SJCRH30 (cell line): ENCODE measurements at regions not wholly inside any gene's neighbourhood (a gene's known extent, or its start where the extent isn't known, plus 50 kb on each side); places are given as distances from the start of the nearest gene placed in this dataset.

Experiments
- DNase-seq, 2 experiments: peaks; one replicate each; pipeline ENCODE4 v3.0.0-alpha.2; 2015 to 2020
- H3K27ac ChIP-seq: fragments of 250-450 bp; sonication (Bioruptor Pico); 2 replicates; pipeline ENCODE4 v1.5.1; 2020; ENCODE audit warnings: mild to moderate bottlenecking, moderate library complexity
- H3K27me3 ChIP-seq: fragments of 250-450 bp; sonication (Bioruptor Pico); 2 replicates; pipeline ENCODE4 v1.5.1; 2020; ENCODE audit warnings: mild to moderate bottlenecking, moderate library complexity
- H3K36me3 ChIP-seq: fragments of 250-450 bp; sonication (Bioruptor Pico); 2 replicates; pipeline ENCODE4 v1.5.1; 2020; ENCODE audit warnings: mild to moderate bottlenecking, moderate library complexity
- H3K4me1 ChIP-seq: fragments of 250-450 bp; sonication (Bioruptor Pico); 2 replicates; pipeline ENCODE4 v1.5.1; 2020; ENCODE audit warnings: mild to moderate bottlenecking, moderate library complexity
- H3K4me3 ChIP-seq: fragments of 250-450 bp; sonication (Bioruptor Pico); 2 replicates; pipeline ENCODE4 v1.5.1; 2020; ENCODE audit warnings: mild to moderate bottlenecking, moderate library complexity
- H3K9me3 ChIP-seq: fragments of 250-450 bp; sonication (Bioruptor Pico); replicated peaks from 2 replicates; pipeline ENCODE4 v1.5.1; 2020; ENCODE audit warnings: mild to moderate bottlenecking, moderate library complexity

DNA sequence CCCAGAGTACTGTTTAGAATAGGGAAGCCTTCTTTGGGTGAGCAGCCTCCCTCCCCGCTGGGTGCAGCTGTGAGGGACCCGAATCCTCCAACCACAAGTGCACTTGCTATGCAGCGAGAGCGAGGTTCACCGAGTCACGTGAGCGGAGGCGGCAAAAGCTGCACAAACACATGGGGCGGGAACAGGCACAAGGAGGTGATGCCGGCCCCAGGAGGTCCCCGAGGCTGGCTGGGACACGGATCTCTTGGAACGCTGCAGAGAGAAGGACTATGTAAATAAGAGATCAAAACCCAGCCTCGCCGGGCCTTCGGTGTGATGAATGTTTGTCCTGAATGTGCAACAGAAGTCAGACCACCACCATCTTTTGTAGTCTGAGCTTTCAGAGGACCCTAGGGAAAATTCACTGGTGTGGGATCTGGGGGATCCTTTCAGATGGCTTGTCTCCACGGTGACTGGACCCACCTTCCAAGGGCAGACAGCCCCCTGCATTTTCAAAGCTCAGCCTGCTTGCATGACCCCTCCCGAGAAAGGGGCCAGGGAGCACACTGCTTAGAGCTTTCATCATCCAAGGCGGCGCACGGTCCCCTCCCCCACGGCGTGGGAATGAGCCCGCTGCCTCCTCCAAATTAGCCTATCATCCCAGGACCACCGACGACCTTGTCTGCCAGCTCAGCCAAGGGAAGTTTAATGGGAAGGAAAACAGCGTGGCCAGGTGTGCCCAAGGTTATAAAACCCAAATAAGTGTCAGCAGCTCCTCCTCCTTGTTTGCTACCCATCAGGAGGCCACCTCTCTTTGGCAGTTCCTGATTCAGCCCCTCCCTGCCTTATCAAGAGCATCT, 327.7 kb downstream of the CXCL12 start:
- no peaks in the 10 kb centered on the region for H3K27me3 ChIP-seq
- no peaks in the 10 kb centered on the region for H3K9me3 ChIP-seq
- H3K4me1 ChIP-seq: no peaks in the 10 kb centered on the region
- no peak for DNase-seq
- H3K4me3 ChIP-seq: no peak overlapping the region
- H3K36me3 ChIP-seq: no peaks in the 10 kb centered on the region
- no peak overlapping the region for H3K27ac ChIP-seq

DNA sequence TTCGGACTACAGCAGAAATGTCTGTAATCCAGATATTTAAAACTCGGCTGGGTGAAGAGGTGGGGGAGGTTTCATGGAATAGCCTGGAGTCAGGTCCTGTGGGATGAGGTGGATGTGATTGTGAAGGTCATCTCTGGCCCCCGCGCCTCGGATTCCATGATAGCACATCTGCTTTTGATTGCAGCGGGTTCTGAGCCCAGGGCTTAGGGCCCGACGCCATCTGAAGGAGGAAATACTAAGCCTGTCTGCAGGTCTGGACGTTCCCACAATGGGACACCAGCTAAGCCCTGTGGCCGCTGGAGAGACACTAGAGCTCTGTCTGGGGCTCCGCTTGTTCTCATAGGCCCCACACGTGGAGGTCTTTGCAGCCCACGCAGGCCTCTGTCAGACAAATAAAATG, 328.7 kb downstream of the CXCL12 start:
- H3K36me3 ChIP-seq: no peaks in the 10 kb centered on the region
- H3K4me1 ChIP-seq: no peaks in the 10 kb centered on the region
- H3K27ac ChIP-seq: no peak overlapping the region
- H3K4me3 ChIP-seq: no peak overlapping the region
- H3K27me3 ChIP-seq: no peaks in the 10 kb centered on the region
- no peaks in the 10 kb centered on the region for H3K9me3 ChIP-seq
- no peak for DNase-seq

DNA sequence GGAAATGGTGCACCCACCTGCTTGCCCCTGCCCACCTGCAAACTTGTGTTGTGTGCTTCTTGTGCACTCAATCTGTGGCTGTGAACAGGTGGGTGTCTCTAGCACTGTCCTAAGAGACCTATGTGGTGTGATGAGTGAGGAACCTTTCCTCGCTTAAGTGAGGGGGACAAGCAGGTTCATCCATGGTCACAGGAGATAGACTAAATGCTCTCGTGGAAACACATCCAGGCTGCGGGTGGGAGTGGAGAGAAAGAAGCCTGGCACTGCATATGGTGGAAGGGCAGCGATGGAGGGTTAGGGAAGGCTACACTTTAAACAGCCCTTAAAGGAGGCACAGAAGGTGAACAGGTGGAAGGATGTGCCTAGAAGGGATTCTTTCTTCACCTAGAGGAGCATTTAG, 330.9 kb downstream of the CXCL12 start:
- DNase-seq: no peak
- no peaks in the 10 kb centered on the region for H3K9me3 ChIP-seq
- no peaks in the 10 kb centered on the region for H3K27me3 ChIP-seq
- no peaks in the 10 kb centered on the region for H3K36me3 ChIP-seq
- no peak overlapping the region for H3K4me3 ChIP-seq
- H3K4me1 ChIP-seq: no peaks in the 10 kb centered on the region
- H3K27ac ChIP-seq: no peak overlapping the region

DNA sequence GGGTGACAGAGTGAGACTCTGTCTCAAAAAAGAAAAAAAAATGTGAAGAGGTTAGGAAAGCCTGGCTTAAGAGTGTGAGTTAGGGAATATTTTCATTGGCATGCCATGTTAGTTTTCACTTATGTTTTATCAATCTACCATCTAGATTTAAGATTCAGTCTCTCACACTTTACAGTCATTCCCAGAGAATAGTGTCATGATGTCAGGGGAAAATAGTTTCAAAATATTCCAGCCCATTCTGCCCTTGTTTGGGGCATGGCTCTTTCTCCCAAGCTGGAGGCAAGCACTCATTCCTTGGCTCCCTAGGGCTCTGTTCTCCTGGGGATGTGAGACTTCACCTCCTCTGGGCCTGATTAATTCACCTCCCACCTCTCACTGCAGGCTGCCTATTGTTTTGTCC, 331.5 kb downstream of the CXCL12 start:
- H3K27ac ChIP-seq: no peak overlapping the region

DNA sequence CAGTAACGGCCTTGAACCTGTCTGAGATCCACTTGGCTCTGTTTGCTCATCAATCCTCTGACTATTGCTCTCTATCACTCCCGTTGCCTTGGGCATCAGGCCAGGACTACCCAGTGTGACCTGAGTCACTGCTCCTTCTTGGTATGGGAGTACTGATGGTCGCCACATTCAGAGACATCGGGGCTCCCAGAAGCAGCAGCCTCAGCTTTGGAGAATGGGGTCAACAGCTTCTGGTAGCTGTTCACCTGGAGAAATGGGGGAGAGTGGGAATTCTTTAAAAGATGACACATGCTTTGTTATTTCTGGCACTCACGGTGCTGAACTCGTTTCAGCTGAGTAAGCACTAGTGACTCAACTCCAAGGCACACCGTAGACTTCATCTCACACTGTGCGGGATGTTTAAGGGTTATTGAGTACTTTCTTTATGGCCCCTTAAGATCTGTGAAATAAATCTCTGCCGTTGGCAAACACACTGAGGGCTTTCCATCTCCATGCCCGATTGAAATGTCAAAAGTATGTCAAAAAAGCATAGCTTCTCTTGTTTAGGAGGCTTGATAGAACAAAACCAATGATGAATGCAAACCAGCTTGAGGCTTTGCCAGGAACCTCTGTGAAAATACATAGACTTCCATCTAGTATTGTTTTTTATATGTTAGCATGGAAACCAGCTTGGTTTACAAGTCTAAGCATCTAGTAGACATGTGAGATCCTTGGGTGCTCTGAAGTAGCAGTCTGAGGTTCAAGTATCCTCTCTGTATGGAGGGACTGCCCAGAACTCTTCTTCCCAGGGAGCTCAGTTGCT, 333.1 kb downstream of the CXCL12 start:
- Histone ChIP-seq H3K4me3 (no peak overlapping the region), H3K9me3 (no peaks in the 10 kb centered on the region), H3K4me1 (no peaks in the 10 kb centered on the region), H3K27me3 (no peaks in the 10 kb centered on the region), H3K27ac (no peak overlapping the region), H3K36me3 (no peaks in the 10 kb centered on the region)
- DNase-seq: no peak

More for the DNA sequence above, 331.5 kb downstream of the CXCL12 start:
- DNase-seq: no peak
- H3K9me3 ChIP-seq: no peaks in the 10 kb centered on the region
- no peak overlapping the region for H3K4me3 ChIP-seq
- H3K36me3 ChIP-seq: no peaks in the 10 kb centered on the region
- H3K4me1 ChIP-seq: no peaks in the 10 kb centered on the region
- H3K27me3 ChIP-seq: no peaks in the 10 kb centered on the region

DNA sequence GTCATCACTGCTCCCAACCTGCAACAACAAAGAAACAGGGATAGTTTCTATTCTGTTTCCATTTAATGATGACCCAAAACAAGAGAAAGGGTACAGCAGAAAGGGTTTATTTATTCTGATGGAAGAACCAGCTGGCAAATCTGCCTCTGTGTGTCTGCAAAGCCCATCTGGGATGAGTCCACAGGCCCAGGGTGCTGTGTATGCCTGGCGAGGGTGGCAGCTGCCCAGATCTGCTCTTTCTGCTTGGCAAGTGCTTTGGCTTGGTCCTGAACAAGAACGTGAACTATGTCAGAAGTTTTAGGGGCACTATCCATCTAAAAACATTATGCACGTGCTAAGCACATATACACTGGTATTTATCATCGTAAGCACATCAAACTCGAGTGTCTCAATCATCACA, 333.8 kb downstream of the CXCL12 start:
- no peak for DNase-seq
- Histone ChIP-seq H3K4me1 (no peaks in the 10 kb centered on the region), H3K36me3 (no peaks in the 10 kb centered on the region), H3K27me3 (no peaks in the 10 kb centered on the region), H3K9me3 (no peaks in the 10 kb centered on the region), H3K4me3 (no peak overlapping the region), H3K27ac (no peak overlapping the region)

DNA sequence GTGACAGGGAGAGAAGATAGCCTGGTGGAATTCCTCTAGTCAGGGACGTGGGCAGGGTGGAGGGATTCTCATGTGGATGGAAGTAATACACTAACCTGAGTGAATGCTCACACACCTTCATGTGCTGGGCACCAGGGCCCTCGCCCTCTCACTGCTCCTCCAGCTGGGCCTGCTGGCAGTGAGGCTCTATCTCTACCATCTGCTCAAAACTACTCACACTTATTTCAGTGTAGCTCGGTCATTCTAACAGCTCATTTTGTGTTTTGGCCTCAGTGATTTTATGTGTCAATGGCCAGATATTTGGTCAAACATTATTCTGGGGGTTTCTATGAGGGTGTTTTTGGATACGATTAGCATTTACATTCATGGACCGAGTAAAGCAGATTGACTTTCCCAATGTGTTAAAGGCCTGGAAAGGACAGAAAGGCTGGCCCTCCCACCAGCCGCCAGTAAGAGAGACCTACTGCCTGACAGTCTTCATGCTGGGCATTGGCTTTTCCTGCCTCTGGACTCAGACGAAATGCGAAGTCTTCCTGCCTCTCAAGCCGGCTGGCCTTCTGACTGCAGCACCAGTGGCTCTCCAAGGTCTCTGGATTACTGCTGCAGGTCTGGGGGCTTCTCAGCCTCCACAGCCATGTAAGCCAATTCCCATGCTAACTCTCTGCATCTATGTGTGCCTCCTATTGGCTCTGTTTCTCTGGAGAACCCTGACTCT, 335.4 kb downstream of the CXCL12 start:
- DNase-seq: no peak
- Histone ChIP-seq H3K27me3 (no peaks in the 10 kb centered on the region), H3K36me3 (no peaks in the 10 kb centered on the region), H3K4me1 (no peaks in the 10 kb centered on the region), H3K9me3 (no peaks in the 10 kb centered on the region), H3K27ac (no peak overlapping the region), H3K4me3 (no peak overlapping the region)

DNA sequence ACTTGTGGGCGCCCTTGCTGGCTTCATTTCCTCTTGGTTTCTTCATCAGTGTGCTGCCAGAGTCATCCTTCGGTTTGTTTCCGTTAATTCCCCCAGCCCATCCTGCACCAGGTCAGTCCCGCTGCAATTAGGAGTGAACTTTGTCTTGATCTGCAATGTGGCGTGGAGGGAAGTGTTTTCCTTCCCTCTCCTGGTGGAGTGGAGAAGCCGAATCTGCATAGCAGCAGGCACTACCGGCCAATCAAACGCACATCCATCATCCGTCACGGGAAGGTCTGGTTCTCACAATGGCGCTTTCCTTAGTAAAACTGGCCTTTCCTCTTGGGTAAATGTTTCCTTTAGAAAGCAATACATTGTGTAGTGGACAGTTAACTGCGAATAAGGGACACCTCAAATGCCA, 337.5 kb downstream of the CXCL12 start:
- Histone ChIP-seq H3K27me3 (no peaks in the 10 kb centered on the region), H3K4me3 (no peak overlapping the region), H3K4me1 (no peaks in the 10 kb centered on the region), H3K9me3 (no peaks in the 10 kb centered on the region), H3K36me3 (no peaks in the 10 kb centered on the region), H3K27ac (no peak overlapping the region)
- no peak for DNase-seq

DNA sequence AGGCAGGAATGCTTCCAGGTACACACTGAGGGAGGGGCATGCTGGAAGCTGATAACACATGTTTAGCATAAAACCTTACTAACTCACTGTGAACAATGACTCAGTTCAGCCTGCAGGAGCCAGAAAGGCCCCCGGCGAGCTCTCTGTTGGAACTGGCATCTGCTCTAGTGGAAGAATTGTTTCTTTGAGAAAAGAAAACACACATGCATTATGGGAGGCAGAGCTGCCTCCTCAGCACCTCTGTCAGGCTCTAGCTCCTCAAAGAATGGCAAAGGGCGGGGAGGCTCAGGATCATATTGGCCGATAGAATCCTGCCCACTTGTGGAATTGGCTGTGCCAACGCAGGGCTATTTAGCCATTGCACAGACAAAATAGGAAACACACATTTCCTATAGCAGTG, 338.3 kb downstream of the CXCL12 start:
- no peaks in the 10 kb centered on the region for H3K27me3 ChIP-seq
- H3K4me3 ChIP-seq: no peak overlapping the region
- H3K4me1 ChIP-seq: no peaks in the 10 kb centered on the region
- H3K9me3 ChIP-seq: no peaks in the 10 kb centered on the region
- no peaks in the 10 kb centered on the region for H3K36me3 ChIP-seq
- H3K27ac ChIP-seq: no peak overlapping the region
- no peak for DNase-seq

DNA sequence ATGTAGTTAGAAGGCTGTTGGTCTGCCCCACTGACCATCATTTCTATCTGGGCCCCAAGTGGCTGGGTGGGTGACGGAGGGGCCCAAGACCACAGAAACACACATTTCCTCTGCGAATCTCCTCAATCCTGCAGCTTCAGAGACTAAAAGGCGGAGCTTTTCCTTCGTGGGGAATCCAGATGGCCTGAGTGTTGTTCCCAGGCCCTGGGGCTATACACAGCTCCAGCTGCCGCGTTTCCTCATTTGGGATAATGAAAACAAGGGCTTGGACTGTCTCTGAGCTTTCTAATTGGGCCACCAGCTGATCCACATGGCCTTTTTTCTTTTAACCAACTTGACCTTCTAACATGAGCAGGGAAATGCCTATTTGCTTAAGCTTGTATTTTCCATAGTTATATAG, 339.9 kb downstream of the CXCL12 start:
- Histone ChIP-seq H3K36me3 (no peaks in the 10 kb centered on the region), H3K27ac (no peak overlapping the region), H3K27me3 (no peaks in the 10 kb centered on the region), H3K9me3 (no peaks in the 10 kb centered on the region), H3K4me1 (no peaks in the 10 kb centered on the region), H3K4me3 (no peak overlapping the region)
- peak; percentile 24 to 65 for DNase-seq

DNA sequence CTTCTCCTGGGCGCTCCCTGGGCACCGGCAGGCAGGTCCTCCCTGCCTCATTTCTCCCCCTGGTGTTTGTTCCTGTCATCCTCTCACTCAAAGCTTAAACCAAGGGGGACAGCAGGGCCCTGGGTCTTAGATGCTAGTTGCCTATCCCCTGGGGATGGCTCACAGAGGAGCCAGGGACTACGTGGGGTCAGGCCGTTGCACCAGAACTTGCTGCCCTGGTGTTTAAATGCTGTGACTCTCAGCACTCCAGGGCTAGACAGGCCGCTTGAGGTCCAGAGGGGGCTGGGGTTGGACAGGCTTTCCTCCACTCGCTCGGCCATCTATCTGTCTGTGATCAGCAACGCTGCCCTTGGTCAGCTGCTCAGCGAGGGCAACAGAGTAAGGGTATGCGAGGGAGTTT, 340.3 kb downstream of the CXCL12 start:
- no peak overlapping the region for H3K27ac ChIP-seq
- no peak for DNase-seq
- no peaks in the 10 kb centered on the region for H3K4me1 ChIP-seq
- H3K27me3 ChIP-seq: no peaks in the 10 kb centered on the region
- no peak overlapping the region for H3K4me3 ChIP-seq
- H3K36me3 ChIP-seq: no peaks in the 10 kb centered on the region
- H3K9me3 ChIP-seq: no peaks in the 10 kb centered on the region

DNA sequence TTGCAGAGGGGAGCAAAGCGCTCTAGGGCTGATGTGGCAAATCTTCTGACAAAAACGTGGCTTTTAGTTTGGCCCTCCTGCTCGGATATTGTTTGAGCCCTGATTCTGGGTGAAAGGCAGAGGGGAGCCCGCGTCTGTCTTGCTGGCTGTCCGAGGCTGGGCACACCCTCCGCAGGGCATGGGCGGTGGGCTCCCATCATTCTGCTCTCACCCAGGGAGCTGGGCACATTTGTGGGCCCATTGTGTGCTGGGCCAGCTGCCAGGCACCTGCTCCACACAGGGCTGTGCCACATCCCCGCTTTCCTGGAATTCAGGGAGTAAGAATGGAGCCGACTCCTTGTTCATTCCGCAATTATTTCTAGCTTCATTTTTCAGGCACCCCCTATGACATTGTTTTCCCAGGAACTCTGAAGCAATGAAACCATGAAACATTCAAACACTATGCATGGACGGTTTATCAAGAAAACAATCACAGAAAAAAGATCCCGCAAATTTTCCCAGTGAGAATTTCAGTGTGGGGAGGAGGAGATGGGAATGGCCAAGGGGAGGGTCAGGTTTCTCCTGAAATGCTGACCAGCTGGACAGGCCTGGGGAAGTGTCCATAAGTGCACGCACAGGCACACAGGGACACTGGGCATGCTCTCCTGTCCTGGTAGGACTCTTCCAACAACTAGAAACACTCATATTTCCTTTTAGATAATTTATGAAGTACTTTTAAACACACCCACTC, 341.1 kb downstream of the CXCL12 start:
- no peak overlapping the region for H3K27ac ChIP-seq
- no peaks in the 10 kb centered on the region for H3K4me1 ChIP-seq
- no peak overlapping the region for H3K4me3 ChIP-seq
- no peaks in the 10 kb centered on the region for H3K36me3 ChIP-seq
- H3K27me3 ChIP-seq: no peaks in the 10 kb centered on the region
- no peaks in the 10 kb centered on the region for H3K9me3 ChIP-seq
- DNase-seq: no peak

DNA sequence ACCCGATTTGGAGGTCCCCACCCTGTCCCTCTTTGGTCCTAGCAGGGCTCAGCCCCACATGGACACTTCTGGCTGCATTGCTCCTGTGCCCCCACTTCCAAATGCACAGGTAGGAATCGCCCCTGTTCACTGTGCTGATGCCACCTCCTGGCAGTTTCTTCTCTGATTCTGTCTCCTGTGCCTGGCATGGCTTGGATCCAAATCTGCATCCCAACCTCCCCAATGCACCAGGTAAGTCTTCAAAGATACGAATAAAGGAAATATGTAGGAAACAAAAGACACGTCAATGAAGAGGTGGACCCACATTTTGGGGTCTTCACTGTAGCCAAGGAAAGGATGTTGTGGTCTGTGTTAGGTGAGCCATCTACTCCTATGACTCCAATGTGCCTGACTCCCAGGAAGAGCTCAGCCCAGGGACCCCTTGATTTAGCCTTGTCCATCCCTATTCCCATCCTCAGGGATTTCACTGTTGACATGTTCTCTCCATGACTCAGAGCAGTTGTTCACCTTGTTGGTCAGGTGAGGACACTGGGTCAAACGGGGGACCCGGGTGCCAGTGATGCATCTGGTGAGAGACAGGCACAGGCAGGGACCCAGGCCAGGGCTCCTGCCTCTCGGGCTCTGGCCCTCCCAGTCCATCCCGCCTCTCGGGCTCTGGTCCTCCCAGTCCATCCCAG, 341.8 kb downstream of the CXCL12 start:
- H3K36me3 ChIP-seq: no peaks in the 10 kb centered on the region
- no peaks in the 10 kb centered on the region for H3K4me1 ChIP-seq
- H3K9me3 ChIP-seq: no peaks in the 10 kb centered on the region
- DNase-seq: no peak
- no peak overlapping the region for H3K27ac ChIP-seq
- no peak overlapping the region for H3K4me3 ChIP-seq
- no peaks in the 10 kb centered on the region for H3K27me3 ChIP-seq

DNA sequence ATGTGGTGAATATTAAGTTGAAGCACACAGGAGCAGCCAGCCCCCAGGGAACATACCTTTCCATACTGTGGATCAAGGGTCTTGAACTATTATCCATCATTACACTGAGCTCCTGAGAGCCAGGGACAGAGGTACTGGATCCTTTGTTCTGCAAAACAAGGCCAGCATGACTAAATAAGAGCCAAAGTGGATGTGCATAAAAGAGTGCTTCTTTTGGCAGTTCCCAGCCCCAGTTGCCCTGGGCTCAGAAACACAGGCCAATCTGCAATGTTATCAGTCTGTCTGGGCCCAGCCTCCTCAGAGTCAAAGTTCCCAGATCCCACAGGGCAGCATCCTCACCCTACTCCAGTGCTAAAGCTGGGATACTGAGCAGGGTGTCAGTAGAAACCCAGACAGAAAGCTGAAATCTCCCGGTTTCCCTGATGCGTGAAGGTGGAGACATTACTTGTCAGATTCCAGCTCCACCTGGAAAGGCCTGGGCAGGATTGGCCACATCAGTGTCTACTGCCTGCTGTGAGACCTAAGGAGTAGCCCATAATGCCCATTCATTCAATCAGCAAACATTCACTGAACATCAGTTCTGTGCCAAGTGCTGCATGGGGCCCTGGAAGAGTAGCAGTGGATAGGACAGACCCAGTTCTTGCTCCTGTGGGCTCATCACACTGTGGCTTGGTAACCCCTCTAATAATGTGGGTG, 342.7 kb downstream of the CXCL12 start:
- Histone ChIP-seq H3K27me3 (no peaks in the 10 kb centered on the region), H3K9me3 (no peaks in the 10 kb centered on the region), H3K4me3 (no peak overlapping the region), H3K4me1 (no peaks in the 10 kb centered on the region), H3K27ac (no peak overlapping the region), H3K36me3 (no peaks in the 10 kb centered on the region)
- no peak for DNase-seq
